ENCODE measurements at regions not wholly inside any gene's neighbourhood (a gene's known extent, or its start where the extent isn't known, plus 50 kb on each side); places are given as distances from the start of the nearest gene placed in this dataset.

DNA sequence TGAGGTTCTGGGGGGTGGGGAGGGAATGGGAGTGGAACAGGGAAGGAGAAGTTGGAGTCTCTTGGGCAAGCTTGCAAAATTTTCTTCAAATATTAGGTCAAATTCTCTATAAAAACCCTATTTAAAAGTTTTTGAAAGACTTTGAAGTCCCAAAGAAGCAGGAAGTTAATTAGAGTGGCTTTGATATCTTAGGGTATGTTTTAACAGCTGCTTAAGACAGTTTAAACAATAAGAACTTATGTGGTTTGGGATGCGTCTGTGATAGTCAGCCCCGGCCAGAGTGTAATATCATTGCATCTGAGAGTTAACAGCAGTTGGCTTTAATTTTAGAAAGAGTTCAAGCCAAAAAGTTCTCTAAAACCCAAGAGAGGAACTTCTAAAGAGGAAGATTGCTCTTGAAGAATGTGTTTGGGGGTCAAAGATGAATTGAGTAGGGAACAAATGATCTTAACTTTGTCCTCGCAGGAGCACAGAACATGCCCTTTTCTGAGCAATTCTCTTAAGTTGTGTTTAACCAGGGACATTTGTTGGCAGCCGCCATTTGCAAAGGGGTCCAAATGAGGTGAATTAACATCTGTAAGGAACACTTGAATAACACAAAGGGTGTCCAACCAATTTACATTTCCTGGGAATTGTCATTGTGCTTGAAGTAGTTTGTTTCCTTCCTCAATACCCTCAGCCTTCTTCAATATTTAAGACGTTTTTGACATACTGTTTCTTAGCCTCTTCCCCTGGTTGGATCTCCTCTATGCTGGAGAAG, 182.4 kb downstream of the PTEN start:
- Histone ChIP-seq H3K9me3 (ENCODE audit: low read depth, low read length, poor library complexity, severe bottlenecking) (no peaks in the 10 kb centered on the region), H3K27me3 (replicated peaks; ENCODE audit: insufficient read depth, low read depth, low read length, poor library complexity) (no peaks in the 10 kb centered on the region), H3K4me3 (ENCODE audit: low read depth, low read length, poor library complexity, severe bottlenecking) (no peak overlapping the region), H3K4me1 (ENCODE audit: insufficient read depth, low read length, poor library complexity, severe bottlenecking) (no peaks in the 10 kb centered on the region), H3K27ac (ENCODE audit: low read depth, low read length, poor library complexity, severe bottlenecking) (no peak overlapping the region), H3K36me3 (ENCODE audit: insufficient read depth, low read length, poor library complexity, severe bottlenecking) (no peaks in the 10 kb centered on the region)
- ChIA-PET CTCF (no interaction called here), POLR2A (ENCODE audit: low non-redundant PET) (no interaction called here)
- BruUV-seq (replicated peaks): no TSS peak
- intact Hi-C loops (cut with micrococcal nuclease; ENCODE audit: unreplicated experiment): no loop called here
- TF ChIP-seq, protein P1, sequence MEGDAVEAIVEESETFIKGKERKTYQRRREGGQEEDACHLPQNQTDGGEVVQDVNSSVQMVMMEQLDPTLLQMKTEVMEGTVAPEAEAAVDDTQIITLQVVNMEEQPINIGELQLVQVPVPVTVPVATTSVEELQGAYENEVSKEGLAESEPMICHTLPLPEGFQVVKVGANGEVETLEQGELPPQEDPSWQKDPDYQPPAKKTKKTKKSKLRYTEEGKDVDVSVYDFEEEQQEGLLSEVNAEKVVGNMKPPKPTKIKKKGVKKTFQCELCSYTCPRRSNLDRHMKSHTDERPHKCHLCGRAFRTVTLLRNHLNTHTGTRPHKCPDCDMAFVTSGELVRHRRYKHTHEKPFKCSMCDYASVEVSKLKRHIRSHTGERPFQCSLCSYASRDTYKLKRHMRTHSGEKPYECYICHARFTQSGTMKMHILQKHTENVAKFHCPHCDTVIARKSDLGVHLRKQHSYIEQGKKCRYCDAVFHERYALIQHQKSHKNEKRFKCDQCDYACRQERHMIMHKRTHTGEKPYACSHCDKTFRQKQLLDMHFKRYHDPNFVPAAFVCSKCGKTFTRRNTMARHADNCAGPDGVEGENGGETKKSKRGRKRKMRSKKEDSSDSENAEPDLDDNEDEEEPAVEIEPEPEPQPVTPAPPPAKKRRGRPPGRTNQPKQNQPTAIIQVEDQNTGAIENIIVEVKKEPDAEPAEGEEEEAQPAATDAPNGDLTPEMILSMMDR (conservative IDR thresholded peaks at IDR 0.05; ENCODE audit: low read depth, low read length): no peak
- no peak for DNase-seq (ENCODE audit: low spot score)

DNA sequence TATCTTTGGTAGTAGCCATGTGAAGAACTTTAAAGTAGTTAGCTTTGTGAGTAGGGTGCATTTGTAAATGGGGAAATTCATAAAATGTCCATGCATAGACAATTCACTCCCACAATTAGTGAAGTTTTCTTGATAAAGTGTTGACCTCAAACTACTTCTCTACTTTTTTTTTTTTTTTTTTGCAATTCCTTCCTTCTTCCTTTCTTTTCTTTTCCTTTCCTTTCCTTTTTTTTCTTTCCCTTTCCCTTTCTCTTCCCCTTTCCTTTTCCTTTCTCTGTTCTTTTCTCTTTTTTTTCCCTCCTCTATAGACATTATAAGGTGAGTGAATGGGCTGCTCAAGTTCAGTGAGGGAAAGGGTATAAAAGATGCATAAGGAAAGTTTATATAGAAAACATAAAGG, 184.2 kb downstream of the PTEN start:
- Histone ChIP-seq H3K4me1 (ENCODE audit: insufficient read depth, low read length, poor library complexity, severe bottlenecking) (no peaks in the 10 kb centered on the region), H3K27ac (ENCODE audit: low read depth, low read length, poor library complexity, severe bottlenecking) (no peak overlapping the region), H3K4me3 (ENCODE audit: low read depth, low read length, poor library complexity, severe bottlenecking) (no peak overlapping the region), H3K36me3 (ENCODE audit: insufficient read depth, low read length, poor library complexity, severe bottlenecking) (no peaks in the 10 kb centered on the region), H3K9me3 (ENCODE audit: low read depth, low read length, poor library complexity, severe bottlenecking) (no peaks in the 10 kb centered on the region), H3K27me3 (replicated peaks; ENCODE audit: insufficient read depth, low read depth, low read length, poor library complexity) (no peaks in the 10 kb centered on the region)
- intact Hi-C loops (cut with micrococcal nuclease; ENCODE audit: unreplicated experiment): no loop called here
- no TSS peak for BruUV-seq (replicated peaks)
- no peak for DNase-seq (ENCODE audit: low spot score)
- POLR2A ChIA-PET (ENCODE audit: low non-redundant PET): no interaction called here
- TF ChIP-seq, protein P1 (conservative IDR thresholded peaks at IDR 0.05; ENCODE audit: low read depth, low read length): no peak
- no peak for TF ChIP-seq EZH2 (IDR thresholded peaks at IDR 0.05; ENCODE audit: borderline replicate concordance, low read depth, low read length, poor library complexity, severe bottlenecking)
- CTCF ChIA-PET: no interaction called here

GRCh38 chr10:88048312-88048711, 184.9 kb downstream of the PTEN start:
- Histone ChIP-seq H3K4me1 (ENCODE audit: insufficient read depth, low read length, poor library complexity, severe bottlenecking) (no peaks in the 10 kb centered on the region), H3K27ac (ENCODE audit: low read depth, low read length, poor library complexity, severe bottlenecking) (no peak overlapping the region), H3K27me3 (replicated peaks; ENCODE audit: insufficient read depth, low read depth, low read length, poor library complexity) (no peaks in the 10 kb centered on the region), H3K36me3 (ENCODE audit: insufficient read depth, low read length, poor library complexity, severe bottlenecking) (no peaks in the 10 kb centered on the region), H3K4me3 (ENCODE audit: low read depth, low read length, poor library complexity, severe bottlenecking) (no peak overlapping the region), H3K9me3 (ENCODE audit: low read depth, low read length, poor library complexity, severe bottlenecking) (no peaks in the 10 kb centered on the region)
- DNase-seq (ENCODE audit: low spot score): no peak
- no TSS peak for BruUV-seq (replicated peaks)
- CTCF ChIA-PET: no interaction called here
- intact Hi-C loops (cut with micrococcal nuclease; ENCODE audit: unreplicated experiment): no loop called here
- TF ChIP-seq EZH2 (IDR thresholded peaks at IDR 0.05; ENCODE audit: borderline replicate concordance, low read depth, low read length, poor library complexity, severe bottlenecking): no peak
- TF ChIP-seq, protein P1 (conservative IDR thresholded peaks at IDR 0.05; ENCODE audit: low read depth, low read length): no peak
- POLR2A ChIA-PET (ENCODE audit: low non-redundant PET): no interaction called here

Measured in A673 (cell line).